ENCODE measurements at regions not wholly inside any gene's neighbourhood (a gene's known extent, or its start where the extent isn't known, plus 50 kb on each side); places are given as distances from the start of the nearest gene placed in this dataset.

DNA sequence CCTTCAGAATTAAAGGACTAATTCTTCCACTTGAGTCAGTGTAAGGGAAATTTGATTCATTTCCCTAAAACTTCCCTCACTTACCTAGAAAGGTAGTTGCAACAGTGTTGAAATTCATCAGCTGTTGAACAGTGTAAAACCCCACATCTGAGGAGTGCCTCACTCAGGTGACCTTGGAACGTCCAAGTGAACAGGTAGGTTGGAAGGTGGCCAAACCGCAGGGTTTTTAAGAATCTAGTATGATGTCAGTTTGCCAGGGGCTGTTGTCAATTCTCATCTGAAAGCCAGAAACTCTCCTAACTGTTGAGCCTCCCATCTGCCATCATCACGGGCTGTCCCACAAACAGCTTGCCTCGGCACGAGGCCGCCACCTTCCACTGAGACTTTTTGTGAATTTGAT lies 105.7 kb downstream of the TMEM174 start:
- Histone ChIP-seq H2AFZ (ENCODE audit: low read depth) (no peak overlapping the region), H3K4me1 (ENCODE audit: low read depth, poor library complexity, severe bottlenecking) (peaks cover 24% of the 10 kb centered on the region), H3K36me3 (ENCODE audit: insufficient read depth) (no peaks in the 10 kb centered on the region), H3K79me2 (ENCODE audit: insufficient read depth, low read depth) (no peaks in the 10 kb centered on the region), H3K9ac (no peak overlapping the region), H4K20me1 (ENCODE audit: insufficient read depth) (no peaks in the 10 kb centered on the region), H3K4me2 (no peak overlapping the region), H3K27me3 (ENCODE audit: insufficient read depth, low read depth) (no peaks in the 10 kb centered on the region), H3K27ac (no peak overlapping the region), H3K4me3 (IDR thresholded peaks at IDR 0.05; ENCODE audit: insufficient read depth, low read depth, low read length) (no peak overlapping the region)
- TF ChIP-seq, protein P1, sequence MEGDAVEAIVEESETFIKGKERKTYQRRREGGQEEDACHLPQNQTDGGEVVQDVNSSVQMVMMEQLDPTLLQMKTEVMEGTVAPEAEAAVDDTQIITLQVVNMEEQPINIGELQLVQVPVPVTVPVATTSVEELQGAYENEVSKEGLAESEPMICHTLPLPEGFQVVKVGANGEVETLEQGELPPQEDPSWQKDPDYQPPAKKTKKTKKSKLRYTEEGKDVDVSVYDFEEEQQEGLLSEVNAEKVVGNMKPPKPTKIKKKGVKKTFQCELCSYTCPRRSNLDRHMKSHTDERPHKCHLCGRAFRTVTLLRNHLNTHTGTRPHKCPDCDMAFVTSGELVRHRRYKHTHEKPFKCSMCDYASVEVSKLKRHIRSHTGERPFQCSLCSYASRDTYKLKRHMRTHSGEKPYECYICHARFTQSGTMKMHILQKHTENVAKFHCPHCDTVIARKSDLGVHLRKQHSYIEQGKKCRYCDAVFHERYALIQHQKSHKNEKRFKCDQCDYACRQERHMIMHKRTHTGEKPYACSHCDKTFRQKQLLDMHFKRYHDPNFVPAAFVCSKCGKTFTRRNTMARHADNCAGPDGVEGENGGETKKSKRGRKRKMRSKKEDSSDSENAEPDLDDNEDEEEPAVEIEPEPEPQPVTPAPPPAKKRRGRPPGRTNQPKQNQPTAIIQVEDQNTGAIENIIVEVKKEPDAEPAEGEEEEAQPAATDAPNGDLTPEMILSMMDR (conservative IDR thresholded peaks at IDR 0.05; ENCODE audit: low read depth, low read length) = no peak

- Histone ChIP-seq H3K4me2 (no peak overlapping the region), H4K20me1 (ENCODE audit: insufficient read depth) (no peaks in the 10 kb centered on the region), H3K4me1 (ENCODE audit: low read depth, poor library complexity, severe bottlenecking) (peaks cover 10% of the 10 kb centered on the region), H2AFZ (ENCODE audit: low read depth) (no peak overlapping the region), H3K79me2 (ENCODE audit: insufficient read depth, low read depth) (no peaks in the 10 kb centered on the region), H3K27me3 (ENCODE audit: insufficient read depth, low read depth) (no peaks in the 10 kb centered on the region), H3K36me3 (ENCODE audit: insufficient read depth) (no peaks in the 10 kb centered on the region), H3K27ac (no peak overlapping the region), H3K9ac (no peak overlapping the region), H3K4me3 (IDR thresholded peaks at IDR 0.05; ENCODE audit: insufficient read depth, low read depth, low read length) (no peak overlapping the region)
- TF ChIP-seq, protein P1 (conservative IDR thresholded peaks at IDR 0.05; ENCODE audit: low read depth, low read length) = no peak
These were observed 102.1 kb downstream of the TMEM174 start for GRCh38 chr5:73274881-73275663.

GRCh38 chr5:73274121-73274520 lies 101.1 kb downstream of the TMEM174 start:
- Histone ChIP-seq H3K27me3 (ENCODE audit: insufficient read depth, low read depth) (no peaks in the 10 kb centered on the region), H3K27ac (no peak overlapping the region), H2AFZ (ENCODE audit: low read depth) (no peak overlapping the region)

DNA sequence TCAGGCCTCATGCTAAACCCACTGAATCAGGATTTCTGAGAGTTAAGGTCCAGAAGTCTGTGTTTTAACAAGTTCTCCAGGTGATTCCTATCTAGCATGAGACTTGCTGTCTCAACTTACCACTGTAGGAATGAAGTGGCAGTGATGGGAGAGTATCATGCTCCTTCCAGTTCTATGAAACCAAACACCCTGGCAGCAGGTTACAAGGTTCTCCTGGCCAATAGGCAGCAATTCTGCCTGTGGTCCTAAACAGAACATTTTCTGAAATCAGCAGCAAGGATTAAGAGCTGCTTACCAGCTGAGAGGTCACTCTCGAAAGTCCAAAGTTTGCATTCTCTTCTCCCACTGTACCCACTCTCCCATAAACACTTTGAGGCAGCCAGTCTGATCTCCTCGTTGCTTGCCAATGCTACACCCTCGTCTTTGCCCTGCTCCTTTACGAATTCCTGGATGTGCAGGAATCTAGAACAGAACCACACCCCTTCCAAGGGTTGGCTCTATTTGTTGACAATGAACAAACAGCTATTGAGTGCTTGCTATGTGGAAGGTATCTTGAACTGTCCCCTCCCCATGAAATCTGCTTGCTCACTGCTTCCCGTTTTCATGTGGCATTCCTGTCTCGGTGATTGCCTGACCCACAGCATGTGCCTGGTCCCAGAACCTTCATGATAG lies 100.5 kb downstream of the TMEM174 start:
- Histone ChIP-seq H3K4me2 (no peak overlapping the region), H3K4me3 (IDR thresholded peaks at IDR 0.05; ENCODE audit: insufficient read depth, low read depth, low read length) (no peak overlapping the region), H3K4me1 (ENCODE audit: low read depth, poor library complexity, severe bottlenecking) (no peaks in the 10 kb centered on the region), H3K9ac (no peak overlapping the region), H3K27ac (no peak overlapping the region), H2AFZ (ENCODE audit: low read depth) (no peak overlapping the region), H4K20me1 (ENCODE audit: insufficient read depth) (no peaks in the 10 kb centered on the region), H3K27me3 (ENCODE audit: insufficient read depth, low read depth) (no peaks in the 10 kb centered on the region), H3K36me3 (ENCODE audit: insufficient read depth) (no peaks in the 10 kb centered on the region), H3K79me2 (ENCODE audit: insufficient read depth, low read depth) (no peaks in the 10 kb centered on the region)
- TF ChIP-seq, protein P1 (conservative IDR thresholded peaks at IDR 0.05; ENCODE audit: low read depth, low read length) = no peak

More at GRCh38 chr5:73274121-73274520, 101.1 kb downstream of the TMEM174 start:
- H3K4me1 ChIP-seq (ENCODE audit: low read depth, poor library complexity, severe bottlenecking) = peaks cover under 1% of the 10 kb centered on the region
- no peak overlapping the region for H3K4me2 ChIP-seq
- no peak overlapping the region for H3K9ac ChIP-seq
- no peaks in the 10 kb centered on the region for H3K36me3 ChIP-seq (ENCODE audit: insufficient read depth)
- H3K4me3 ChIP-seq (IDR thresholded peaks at IDR 0.05; ENCODE audit: insufficient read depth, low read depth, low read length) = no peak overlapping the region
- TF ChIP-seq, protein P1 (conservative IDR thresholded peaks at IDR 0.05; ENCODE audit: low read depth, low read length) = no peak
- no peaks in the 10 kb centered on the region for H4K20me1 ChIP-seq (ENCODE audit: insufficient read depth)
- H3K79me2 ChIP-seq (ENCODE audit: insufficient read depth, low read depth) = no peaks in the 10 kb centered on the region
